ENCODE measurements at regions not wholly inside any gene's neighbourhood (a gene's known extent, or its start where the extent isn't known, plus 50 kb on each side); places are given as distances from the start of the nearest gene placed in this dataset.

GRCh38 chr5:158143081-158143480 lies 284.1 kb upstream of the CLINT1 start:
- FAIRE-seq (no peak), DNase-seq (ENCODE audit: insufficient read length, low spot score) (no peak)

- DNase-seq (ENCODE audit: insufficient read length, low spot score) (no peak), FAIRE-seq (peak; percentile 36)
Observed at GRCh38 chr5:158142156-158142555, 283.2 kb upstream of the CLINT1 start.

- FAIRE-seq (no peak), DNase-seq (ENCODE audit: insufficient read length, low spot score) (peak; percentile 29)
Observed at GRCh38 chr5:158140120-158140731, 281.3 kb upstream of the CLINT1 start.

GRCh38 chr5:158139161-158139560 lies 280.2 kb upstream of the CLINT1 start:
- DNase-seq (ENCODE audit: insufficient read length, low spot score) = no peak
- no peak for FAIRE-seq

GRCh38 chr5:158135682-158136179 lies 276.8 kb upstream of the CLINT1 start:
- no peak for FAIRE-seq
- DNase-seq (ENCODE audit: insufficient read length, low spot score) = no peak

- no peak for FAIRE-seq
- no peak for DNase-seq (ENCODE audit: insufficient read length, low spot score)
Observed at GRCh38 chr5:158133369-158133768, 274.4 kb upstream of the CLINT1 start.

- FAIRE-seq (no peak), DNase-seq (ENCODE audit: insufficient read length, low spot score) (no peak)
Observed at GRCh38 chr5:158127536-158127935, 268.6 kb upstream of the CLINT1 start.

GRCh38 chr5:158126442-158127405 lies 267.8 kb upstream of the CLINT1 start:
- FAIRE-seq (no peak), DNase-seq (ENCODE audit: insufficient read length, low spot score) (no peak)

GRCh38 chr5:158124606-158125316 lies 265.8 kb upstream of the CLINT1 start:
- no peak for FAIRE-seq
- no peak for DNase-seq (ENCODE audit: insufficient read length, low spot score)

- FAIRE-seq = no peak
- no peak for DNase-seq (ENCODE audit: insufficient read length, low spot score)
Observed at GRCh38 chr5:158123595-158123994, 264.6 kb upstream of the CLINT1 start.

- FAIRE-seq = no peak
- no peak for DNase-seq (ENCODE audit: insufficient read length, low spot score)
Observed at GRCh38 chr5:158121678-158122077, 262.7 kb upstream of the CLINT1 start.

- DNase-seq (ENCODE audit: insufficient read length, low spot score) (no peak), FAIRE-seq (no peak)
Observed at GRCh38 chr5:158120760-158121159, 261.8 kb upstream of the CLINT1 start.

GRCh38 chr5:158119961-158120723 lies 261.2 kb upstream of the CLINT1 start:
- no peak for FAIRE-seq
- DNase-seq (ENCODE audit: insufficient read length, low spot score) = peak; percentile 56

- FAIRE-seq (no peak), DNase-seq (ENCODE audit: insufficient read length, low spot score) (no peak)
Observed at GRCh38 chr5:158117467-158118160, 258.7 kb upstream of the CLINT1 start.

- FAIRE-seq = no peak
- DNase-seq (ENCODE audit: insufficient read length, low spot score) = no peak
Observed at GRCh38 chr5:158116965-158117364, 258.0 kb upstream of the CLINT1 start.

- FAIRE-seq (no peak), DNase-seq (ENCODE audit: insufficient read length, low spot score) (no peak)
Observed at GRCh38 chr5:158115468-158115867, 256.5 kb upstream of the CLINT1 start.

GRCh38 chr5:158108177-158108576 lies 249.2 kb upstream of the CLINT1 start:
- DNase-seq (ENCODE audit: insufficient read length, low spot score) = no peak
- no peak for FAIRE-seq

- FAIRE-seq = no peak
- no peak for DNase-seq (ENCODE audit: insufficient read length, low spot score)
Observed at GRCh38 chr5:158100373-158100888, 241.5 kb upstream of the CLINT1 start.

GRCh38 chr5:158099571-158100105 lies 240.7 kb upstream of the CLINT1 start:
- no peak for FAIRE-seq
- no peak for DNase-seq (ENCODE audit: insufficient read length, low spot score)
